ENCODE measurements at regions not wholly inside any gene's neighbourhood (a gene's known extent, or its start where the extent isn't known, plus 50 kb on each side); places are given as distances from the start of the nearest gene placed in this dataset.

DNA sequence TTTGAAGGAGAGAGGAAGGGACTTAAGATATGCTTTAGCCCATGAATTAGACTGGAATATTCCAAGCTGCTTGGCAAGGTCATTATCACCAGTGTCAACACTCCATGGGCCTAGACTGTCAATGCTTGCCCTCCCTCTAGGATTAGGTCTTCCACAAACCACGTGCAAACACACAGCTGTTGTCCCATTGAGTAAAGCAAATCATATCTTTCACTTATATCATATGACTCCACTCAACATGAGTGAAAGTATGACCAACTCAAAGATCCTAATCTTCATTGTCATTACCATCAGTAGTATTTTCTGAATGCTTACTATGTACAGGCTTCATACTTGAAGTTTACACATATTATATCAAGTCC is 57.0 kb upstream of the GRAMD2B start:
- no peak for DNase-seq

GRCh38 chr5:126368239-126368812 is 54.9 kb upstream of the GRAMD2B start:
- no peak for DNase-seq

DNA sequence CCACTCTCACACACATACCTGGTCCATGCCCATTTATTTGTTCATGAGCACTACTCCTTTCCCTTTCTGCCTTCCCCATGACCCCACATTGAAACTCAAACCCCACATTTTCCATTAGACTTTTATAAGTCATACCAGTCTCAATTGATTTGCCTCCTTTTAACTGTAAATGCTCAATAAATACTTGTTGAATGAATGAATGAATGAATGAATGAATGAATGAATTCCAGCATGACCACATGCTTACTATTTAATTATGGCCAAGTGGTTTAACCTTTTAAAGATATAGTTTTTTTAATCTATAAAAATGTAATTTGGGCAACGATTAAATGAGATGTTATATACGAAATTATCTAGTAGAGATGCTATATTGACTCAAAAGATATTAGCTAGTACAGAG is 54.1 kb upstream of the GRAMD2B start:
- DNase-seq: no peak

DNA sequence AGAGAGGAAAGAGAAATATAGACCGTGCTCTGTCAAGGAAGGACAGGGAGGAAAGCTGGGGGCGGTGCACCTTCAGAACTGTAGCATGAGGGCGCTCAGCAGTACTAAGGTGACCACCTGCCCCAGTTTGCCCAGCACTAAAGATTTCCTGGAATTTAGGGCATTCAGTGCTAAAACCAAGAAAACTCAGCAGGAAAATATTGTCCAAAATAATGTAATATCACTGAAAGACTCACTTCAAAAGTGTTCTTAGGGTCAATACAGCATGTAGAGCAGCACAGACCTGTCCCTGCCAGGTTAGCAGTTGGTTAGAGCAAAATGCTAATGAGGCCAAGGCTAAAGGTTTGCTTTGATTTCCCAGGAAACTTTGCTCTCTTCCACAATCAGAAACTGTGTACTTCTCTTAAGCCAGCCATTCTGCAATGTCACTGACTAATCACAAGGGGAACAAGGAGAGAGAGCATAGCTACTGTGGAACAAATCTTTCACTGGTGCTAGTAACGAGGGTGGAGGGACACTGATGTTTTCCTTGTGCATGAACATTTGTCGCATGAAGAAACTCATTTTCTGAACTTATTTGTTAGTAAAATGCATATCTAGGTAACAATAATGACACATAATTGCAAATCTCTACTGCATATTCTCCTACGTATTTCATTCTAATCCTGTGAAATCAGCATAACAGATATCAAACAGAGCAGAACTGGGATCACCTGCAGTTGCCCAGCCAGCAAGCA is 53.0 kb upstream of the GRAMD2B start:
- DNase-seq: no peak

DNA sequence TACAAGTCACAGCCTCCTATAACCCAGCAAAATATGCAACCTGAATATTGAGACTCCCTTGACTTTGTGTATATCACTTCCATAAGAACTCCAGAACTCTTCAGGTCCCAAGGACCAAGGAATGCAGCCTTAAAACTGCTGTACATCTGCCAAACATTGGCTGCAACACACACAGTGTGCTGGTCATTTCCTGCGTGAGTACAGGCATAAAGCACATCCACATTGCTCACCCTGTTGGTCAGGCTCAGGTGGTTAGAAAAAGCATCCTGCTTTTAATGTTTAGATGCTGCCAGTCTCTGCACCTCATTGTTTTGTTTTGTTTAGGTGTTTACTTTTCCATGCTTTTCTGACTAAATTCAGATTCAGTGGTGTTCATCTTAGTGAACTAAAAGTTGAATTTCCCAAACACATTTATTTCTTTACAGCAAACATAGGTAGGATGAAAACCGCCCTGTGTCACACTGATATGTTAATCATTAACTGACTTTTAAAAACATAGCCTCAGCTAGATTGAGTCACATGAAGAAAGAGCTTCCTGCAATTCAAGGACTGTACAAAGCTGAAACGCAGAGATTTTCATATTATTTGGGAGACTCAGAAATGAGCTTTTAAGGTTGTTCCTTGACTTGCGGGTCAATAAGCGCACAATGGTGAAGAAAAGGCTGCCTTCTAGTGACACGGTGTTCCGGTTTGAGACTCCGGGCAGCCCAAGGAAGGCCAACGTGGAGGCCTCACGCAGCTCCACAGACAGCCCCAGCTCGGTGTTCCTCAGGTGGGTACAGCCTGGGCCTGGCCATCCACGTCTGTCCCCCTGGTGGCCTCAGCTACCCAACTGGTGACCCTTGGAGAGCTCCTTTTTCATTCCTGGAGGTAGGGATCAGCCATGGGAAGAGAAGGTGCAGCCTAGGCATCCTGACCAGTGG is 52.2 kb upstream of the GRAMD2B start:
- DNase-seq: no peak

- no peak for DNase-seq
These were observed 49.7 kb upstream of the GRAMD2B start for GRCh38 chr5:126373375-126374108.
